HEK293 (cell line): ENCODE measurements at regions not wholly inside any gene's neighbourhood (a gene's known extent, or its start where the extent isn't known, plus 50 kb on each side); places are given as distances from the start of the nearest gene placed in this dataset.
A peak's percentile ranks its signal among the peaks of the same experiment; 100 is the strongest.

Source experiments
- CTCF ChIA-PET: fragments of 350-600 bp; formaldehyde crosslinking; extraction: SDS; loops from one replicate; lab custom pipeline; 2021; ENCODE audit warnings: antibody characterized with exemption; lab: Yijun Ruan, JAX
- POLR2A ChIA-PET: fragments of 300-600 bp; formaldehyde crosslinking; extraction: SDS; loops from one replicate; lab custom pipeline; 2020; ENCODE audit warnings: antibody characterized with exemption, inconsistent platforms; lab: Yijun Ruan, JAX
- H3K27ac ChIP-seq: fragments of 200-500 bp; sonication (Bioruptor generic); 2 replicates; pipeline ENCODE4 v1.5.1; 2014; ENCODE audit warnings: low read depth, low read length, control low read depth, inconsistent platforms; ENCODE audit errors: extremely low read depth
- H3K36me3 ChIP-seq, 2 experiments: fragments of 200-500 bp in 1 of 2; sonication (Bioruptor generic) in 1 of 2; 1 replicate in 1 of 2; 2 replicates in 1 of 2; pipeline ENCODE4 v1.5.1; 2014 to 2017; ENCODE audit warnings: inconsistent platforms in 2 of 2, low read length in 2 of 2; ENCODE audit not compliant: control insufficient read depth in 2 of 2, insufficient read depth in 1 of 2
- H3K4me1 ChIP-seq: fragments of 200-500 bp; sonication (Bioruptor generic); 2 replicates; pipeline ENCODE4 v1.5.1; 2014; ENCODE audit warnings: mild to moderate bottlenecking, low read length, inconsistent platforms; ENCODE audit not compliant: control insufficient read depth, insufficient read depth
- H3K4me3 ChIP-seq: 2 replicates; pipeline ENCODE4 v1.5.1; 2011; ENCODE audit warnings: low read depth, mild to moderate bottlenecking, control low read depth, low read length, moderate library complexity
- H3K9me3 ChIP-seq: fragments of 200-500 bp; sonication (Bioruptor generic); 2 replicates; pipeline ENCODE4 v1.5.1; 2014; ENCODE audit warnings: low read depth, low read length, inconsistent platforms; ENCODE audit not compliant: control insufficient read depth, insufficient read depth
- BCL6B ChIP-seq: fragments of 450-650 bp; formaldehyde crosslinking; IDR thresholded peaks from 2 replicates; pipeline ENCODE4 v1.5.1; 2017; ENCODE audit warnings: missing biosample characterization, missing genetic modification characterization
- CTCF ChIP-seq: fragments of 450-650 bp; formaldehyde crosslinking; IDR thresholded peaks from 2 replicates; pipeline ENCODE4 v1.5.1; 2016; ENCODE audit warnings: missing biosample characterization, missing genetic modification characterization
- KLF1 ChIP-seq: fragments of 450-650 bp; formaldehyde crosslinking; IDR thresholded peaks from 2 replicates; pipeline ENCODE4 v1.5.1; 2016; ENCODE audit warnings: missing biosample characterization, missing genetic modification characterization
- PRDM1 ChIP-seq: fragments of 450-650 bp; formaldehyde crosslinking; IDR thresholded peaks from 2 replicates; pipeline ENCODE4; 2016; ENCODE audit warnings: missing biosample characterization, missing genetic modification characterization
- PRDM4 ChIP-seq: fragments of 450-650 bp; formaldehyde crosslinking; IDR thresholded peaks from 2 replicates; pipeline ENCODE4 v1.5.1; 2017; ENCODE audit warnings: missing biosample characterization, missing genetic modification characterization
- ZBTB48 ChIP-seq: fragments of 450-650 bp; formaldehyde crosslinking; IDR thresholded peaks from 2 replicates; pipeline ENCODE4 v1.5.1; 2016; ENCODE audit warnings: missing biosample characterization, missing genetic modification characterization
- ZEB2 ChIP-seq: fragments of 450-650 bp; formaldehyde crosslinking; IDR thresholded peaks from 2 replicates; pipeline ENCODE4 v1.5.1; 2016; ENCODE audit warnings: missing biosample characterization, missing genetic modification characterization
- ZFP3 ChIP-seq: fragments of 450-650 bp; formaldehyde crosslinking; IDR thresholded peaks from 2 replicates; pipeline ENCODE4 v1.5.1; 2016; ENCODE audit warnings: low read depth, missing biosample characterization, missing genetic modification characterization
- ZNF202 ChIP-seq: fragments of 450-650 bp; formaldehyde crosslinking; IDR thresholded peaks from 2 replicates; pipeline ENCODE4 v1.5.1; 2016; ENCODE audit warnings: missing biosample characterization, missing genetic modification characterization, borderline replicate concordance
- ZNF221 ChIP-seq: fragments of 450-650 bp; formaldehyde crosslinking; IDR thresholded peaks from 2 replicates; pipeline ENCODE4 v1.5.1; 2017; ENCODE audit warnings: missing biosample characterization, missing genetic modification characterization, borderline replicate concordance
- ZNF24 ChIP-seq: fragments of 450-650 bp; formaldehyde crosslinking; IDR thresholded peaks from 2 replicates; pipeline ENCODE4 v1.5.1; 2016; ENCODE audit warnings: missing biosample characterization, missing genetic modification characterization
- ZNF266 ChIP-seq: fragments of 450-650 bp; formaldehyde crosslinking; IDR thresholded peaks from 2 replicates; pipeline ENCODE4 v1.5.1; 2016; ENCODE audit warnings: missing biosample characterization, missing genetic modification characterization, low read depth
- ZNF280C ChIP-seq: fragments of 450-650 bp; formaldehyde crosslinking; IDR thresholded peaks from 2 replicates; pipeline ENCODE4 v1.5.1; 2016; ENCODE audit warnings: missing biosample characterization, missing genetic modification characterization
- ZNF280D ChIP-seq: fragments of 450-650 bp; formaldehyde crosslinking; IDR thresholded peaks from 2 replicates; pipeline ENCODE4 v1.5.1; 2016; ENCODE audit warnings: missing biosample characterization, missing genetic modification characterization
- ZNF391 ChIP-seq: fragments of 450-650 bp; formaldehyde crosslinking; IDR thresholded peaks from 2 replicates; pipeline ENCODE4 v1.5.1; 2016; ENCODE audit warnings: low read depth, missing biosample characterization, missing genetic modification characterization, borderline replicate concordance
- ZNF501 ChIP-seq: fragments of 450-650 bp; formaldehyde crosslinking; IDR thresholded peaks from 2 replicates; pipeline ENCODE4 v1.5.1; 2016; ENCODE audit warnings: missing biosample characterization, missing genetic modification characterization
- ZNF518A ChIP-seq: fragments of 450-650 bp; formaldehyde crosslinking; conservative IDR thresholded peaks from 2 replicates; pipeline ENCODE4 v1.5.1; 2016; ENCODE audit warnings: low read depth, missing biosample characterization, missing genetic modification characterization
- ZNF654 ChIP-seq: fragments of 450-650 bp; formaldehyde crosslinking; IDR thresholded peaks from 2 replicates; pipeline ENCODE4 v1.5.1; 2016; ENCODE audit warnings: low read depth, missing biosample characterization, missing genetic modification characterization
- ZNF701 ChIP-seq: fragments of 450-650 bp; formaldehyde crosslinking; IDR thresholded peaks from 2 replicates; pipeline ENCODE4 v1.5.1; 2016; ENCODE audit warnings: missing biosample characterization, missing genetic modification characterization
- ZNF768 ChIP-seq: fragments of 450-650 bp; formaldehyde crosslinking; IDR thresholded peaks from 2 replicates; pipeline ENCODE4 v1.5.1; 2018; ENCODE audit warnings: missing biosample characterization, mild to moderate bottlenecking, missing genetic modification characterization
- ZNF777 ChIP-seq: fragments of 450-650 bp; formaldehyde crosslinking; IDR thresholded peaks from 2 replicates; pipeline ENCODE4 v1.5.1; 2017; ENCODE audit warnings: missing biosample characterization, missing genetic modification characterization, borderline replicate concordance

- H3K27ac ChIP-seq, result no peak overlapping the region; the same call in 1 of the 2 replicates
- H3K4me1 ChIP-seq, result peaks cover 18% of the 10 kb centered on the region
- H3K4me3 ChIP-seq, result no peak overlapping the region
- H3K9me3 ChIP-seq, result no peaks in the 10 kb centered on the region
- H3K36me3 ChIP-seq, result no peaks in the 10 kb centered on the region
- CTCF ChIA-PET, result interaction anchor here (0.9 to 1.0 kb wide), 2 partner anchors 10 to 124 kb away, joined by 3 read pairs; no protein-coding TSS in a partner anchor
- POLR2A ChIA-PET, result interaction anchor here (0.7 kb wide), 1 partner anchor 270 kb away, joined by 3 read pairs; no protein-coding TSS in a partner anchor
- TF ChIP-seq ZNF501 (tag by site-specific recombination), result peak; percentile 73
- TF ChIP-seq PRDM4 (tag by site-specific recombination), result peak; percentile 83
- TF ChIP-seq ZNF24 (tag by site-specific recombination), result peak; percentile 79; the same call in 1 of the 2 replicates
- peak; percentile 43; the same call in 1 of the 2 replicates for TF ChIP-seq ZNF391 (tag by site-specific recombination)
- no peak for TF ChIP-seq CTCF (tag by site-specific recombination)
- no peak for TF ChIP-seq ZBTB48 (tag by site-specific recombination)
- 0 out of 2 replicates have a peak, but pooled peaks have one; percentile 34 for TF ChIP-seq KLF1 (tag by site-specific recombination)
- TF ChIP-seq ZNF768 (tag by site-specific recombination), result no peak
- no peak for TF ChIP-seq ZNF280C
- peak; percentile 89 for TF ChIP-seq ZEB2 (tag by site-specific recombination)
- no peak for TF ChIP-seq ZNF280D (tag by site-specific recombination)
- no peak for TF ChIP-seq ZFP3 (tag by site-specific recombination)
- TF ChIP-seq BCL6B (tag by site-specific recombination), result peak; percentile 95
- TF ChIP-seq ZNF266 (tag by site-specific recombination), result no peak
- TF ChIP-seq ZNF654 (tag by site-specific recombination), result peak; percentile 24
- TF ChIP-seq ZNF777 (tag by site-specific recombination), result no peak
- TF ChIP-seq ZNF701 (tag by site-specific recombination), result peak; percentile 71; the same call in 1 of the 2 replicates
- TF ChIP-seq ZNF202 (tag by site-specific recombination), result no peak
- no peak for TF ChIP-seq PRDM1 (tag by site-specific recombination)
- TF ChIP-seq ZNF221, result no peak; the same call in 1 of the 2 replicates
- TF ChIP-seq ZNF518A (tag by site-specific recombination), result peak; percentile 59
These were observed 803.8 kb upstream of the ZNF608 start for GRCh38 chr5:125550274-125550673.
